ENCODE measurements at regions not wholly inside any gene's neighbourhood (a gene's known extent, or its start where the extent isn't known, plus 50 kb on each side); places are given as distances from the start of the nearest gene placed in this dataset.

GRCh38 chr7:35495844-35496243 lies 199.1 kb downstream of the HERPUD2 start:
- Histone ChIP-seq H3K4me1 (no peaks in the 10 kb centered on the region), H3K27ac (no peak overlapping the region), H3K27me3 (no peaks in the 10 kb centered on the region), H3K36me3 (no peaks in the 10 kb centered on the region), H3K4me3 (no peak overlapping the region), H3K9me3 (no peaks in the 10 kb centered on the region)
- in situ Hi-C loops (cut with MboI; ENCODE audit: low pct_ligation_motif_present in 1 of 4, low pct_unique_long_range_greater_than_20kb in 1 of 4, low sequenced_read_pairs in 3 of 4), result no loop called here
- intact Hi-C loops (cut with DNase I; ENCODE audit: low total_unique reads), result no loop called here
- no peak for TF ChIP-seq CTCF (IDR thresholded peaks at IDR 0.05)
- no peak for TF ChIP-seq EP300 (IDR thresholded peaks at IDR 0.05; ENCODE audit: low read depth)
- no peak for TF ChIP-seq POLR2AphosphoS5 (IDR thresholded peaks at IDR 0.05)
- no peak for TF ChIP-seq POLR2A (IDR thresholded peaks at IDR 0.05)
- DNase-seq, result no peak
- 80 to 82% methylated on average over 2 to 3 of the region's 3 CpGs for WGBS, 2 donors (ENCODE audit: low coverage in 1 of 2)

- in situ Hi-C loops (cut with MboI; ENCODE audit: low pct_ligation_motif_present in 1 of 4, low pct_unique_long_range_greater_than_20kb in 1 of 4, low sequenced_read_pairs in 3 of 4), result no loop called here
- H3K27me3 ChIP-seq, result no peaks in the 10 kb centered on the region
- intact Hi-C loops (cut with DNase I; ENCODE audit: low total_unique reads), result no loop called here
- no peaks in the 10 kb centered on the region for H3K4me1 ChIP-seq
- H3K4me3 ChIP-seq, result no peak overlapping the region
- H3K27ac ChIP-seq, result no peak overlapping the region
- no peak for DNase-seq
- TF ChIP-seq EP300 (IDR thresholded peaks at IDR 0.05; ENCODE audit: low read depth), result no peak
- TF ChIP-seq CTCF (IDR thresholded peaks at IDR 0.05), result no peak
- TF ChIP-seq POLR2A (IDR thresholded peaks at IDR 0.05), result no peak
- no peak for TF ChIP-seq POLR2AphosphoS5 (IDR thresholded peaks at IDR 0.05)
- 70 to 86% methylated on average over 1 to 2 of the region's 2 CpGs for WGBS, 2 donors (ENCODE audit: low coverage in 1 of 2)
- no peaks in the 10 kb centered on the region for H3K36me3 ChIP-seq
- no peaks in the 10 kb centered on the region for H3K9me3 ChIP-seq
Observed at GRCh38 chr7:35495377-35495776, 199.6 kb downstream of the HERPUD2 start.

GRCh38 chr7:35494407-35494806 lies 200.5 kb downstream of the HERPUD2 start:
- intact Hi-C loops (cut with DNase I; ENCODE audit: low total_unique reads) (no loop called here), in situ Hi-C loops (cut with MboI; ENCODE audit: low pct_ligation_motif_present in 1 of 4, low pct_unique_long_range_greater_than_20kb in 1 of 4, low sequenced_read_pairs in 3 of 4) (no loop called here)
- no peaks in the 10 kb centered on the region for H3K27me3 ChIP-seq
- whole genome bisulfite sequencing, 2 donors (ENCODE audit: low coverage in 1 of 2), result 61 to 71% methylated on average over 3 of the region's 3 CpGs
- no peak overlapping the region for H3K4me3 ChIP-seq
- DNase-seq, result no peak
- H3K4me1 ChIP-seq, result no peaks in the 10 kb centered on the region
- H3K27ac ChIP-seq, result no peak overlapping the region
- no peaks in the 10 kb centered on the region for H3K36me3 ChIP-seq
- TF ChIP-seq POLR2A (IDR thresholded peaks at IDR 0.05), result no peak
- no peak for TF ChIP-seq CTCF (IDR thresholded peaks at IDR 0.05)
- no peak for TF ChIP-seq EP300 (IDR thresholded peaks at IDR 0.05; ENCODE audit: low read depth)
- no peak for TF ChIP-seq POLR2AphosphoS5 (IDR thresholded peaks at IDR 0.05)
- H3K9me3 ChIP-seq, result no peaks in the 10 kb centered on the region

GRCh38 chr7:35492451-35493175 lies 202.3 kb downstream of the HERPUD2 start:
- H3K36me3 ChIP-seq, result no peaks in the 10 kb centered on the region
- TF ChIP-seq POLR2A (IDR thresholded peaks at IDR 0.05) (no peak), CTCF (IDR thresholded peaks at IDR 0.05) (no peak), EP300 (IDR thresholded peaks at IDR 0.05; ENCODE audit: low read depth) (no peak), POLR2AphosphoS5 (IDR thresholded peaks at IDR 0.05) (no peak)
- H3K27me3 ChIP-seq, result no peaks in the 10 kb centered on the region
- H3K4me3 ChIP-seq, result no peak overlapping the region
- intact Hi-C loops (cut with DNase I; ENCODE audit: low total_unique reads), result no loop called here
- no peaks in the 10 kb centered on the region for H3K9me3 ChIP-seq
- DNase-seq, result no peak
- in situ Hi-C loops (cut with MboI; ENCODE audit: low pct_ligation_motif_present in 1 of 4, low pct_unique_long_range_greater_than_20kb in 1 of 4, low sequenced_read_pairs in 3 of 4), result no loop called here
- WGBS, 2 donors (ENCODE audit: low coverage in 1 of 2), result 74 to 85% methylated on average over 12 to 19 of the region's 19 CpGs
- H3K27ac ChIP-seq, result no peak overlapping the region
- H3K4me1 ChIP-seq, result no peaks in the 10 kb centered on the region

Data from transverse colon (tissue), 4 donors.